ENCODE measurements at regions not wholly inside any gene's neighbourhood (a gene's known extent, or its start where the extent isn't known, plus 50 kb on each side); places are given as distances from the start of the nearest gene placed in this dataset.

DNA sequence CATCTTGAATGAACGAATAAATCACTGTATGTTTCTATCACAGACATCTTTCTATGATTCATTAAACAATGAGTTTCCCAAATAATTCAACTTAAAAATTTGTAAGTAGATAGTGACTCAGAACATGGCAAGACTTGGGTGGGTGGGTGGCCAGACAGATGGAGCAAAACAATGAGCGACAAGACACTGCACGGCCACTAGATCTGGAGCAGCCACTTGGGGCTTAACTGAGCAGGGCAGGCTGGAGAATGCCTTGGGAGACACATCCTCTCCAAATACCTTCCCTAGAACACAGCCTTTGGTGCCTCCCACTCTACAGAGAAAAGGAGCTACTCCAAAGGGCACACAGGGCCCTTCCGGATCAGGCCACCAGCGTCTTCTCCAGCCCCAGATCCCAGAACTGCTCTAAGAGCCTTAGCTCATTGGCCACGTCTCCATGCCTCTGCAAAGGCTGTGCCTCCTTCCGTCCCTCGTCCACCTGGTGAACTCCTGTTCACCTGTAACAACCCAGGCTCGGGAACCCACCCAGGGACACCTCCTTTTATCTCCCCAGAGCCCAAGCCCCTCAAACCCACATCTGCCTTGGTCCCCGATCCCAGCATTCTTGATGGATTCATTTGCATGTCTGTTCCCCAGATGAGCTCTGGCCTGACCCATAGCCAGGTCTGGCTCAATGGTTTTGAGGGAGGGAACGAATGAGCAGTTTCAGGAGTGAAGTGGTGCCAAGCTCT is 134.9 kb upstream of the IQSEC1 start:
- no peak for DNase-seq

GRCh38 chr3:13207578-13207922 is 134.3 kb upstream of the IQSEC1 start:
- no peak for DNase-seq

- DNase-seq = no peak
Observed at GRCh38 chr3:13206799-13207577, 133.8 kb upstream of the IQSEC1 start.

DNA sequence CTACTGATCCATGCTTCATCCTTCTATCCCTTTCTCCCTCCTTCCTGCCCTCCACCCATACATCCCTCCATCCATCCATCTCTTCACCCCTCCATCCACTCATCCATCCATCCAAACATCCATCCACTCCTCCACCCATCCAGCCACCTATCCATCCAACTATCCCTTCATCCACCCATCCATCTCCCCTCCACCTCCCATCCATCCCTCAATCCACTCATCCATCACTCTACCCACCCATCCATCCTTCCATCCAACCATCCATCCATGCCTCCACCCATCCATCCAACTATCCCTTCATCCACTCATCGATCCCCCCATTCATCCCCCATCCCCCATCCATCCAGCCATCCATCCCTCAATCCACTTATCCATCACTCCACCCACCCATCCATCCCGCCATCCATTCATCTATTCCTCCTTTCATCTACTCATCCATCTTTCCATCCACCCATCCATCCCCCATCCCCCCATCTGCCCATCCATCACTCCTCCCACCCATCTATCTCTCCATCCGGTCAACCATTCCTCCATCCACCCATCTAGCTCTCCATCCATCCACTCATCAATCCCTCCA is 132.4 kb upstream of the IQSEC1 start:
- DNase-seq = no peak

DNA sequence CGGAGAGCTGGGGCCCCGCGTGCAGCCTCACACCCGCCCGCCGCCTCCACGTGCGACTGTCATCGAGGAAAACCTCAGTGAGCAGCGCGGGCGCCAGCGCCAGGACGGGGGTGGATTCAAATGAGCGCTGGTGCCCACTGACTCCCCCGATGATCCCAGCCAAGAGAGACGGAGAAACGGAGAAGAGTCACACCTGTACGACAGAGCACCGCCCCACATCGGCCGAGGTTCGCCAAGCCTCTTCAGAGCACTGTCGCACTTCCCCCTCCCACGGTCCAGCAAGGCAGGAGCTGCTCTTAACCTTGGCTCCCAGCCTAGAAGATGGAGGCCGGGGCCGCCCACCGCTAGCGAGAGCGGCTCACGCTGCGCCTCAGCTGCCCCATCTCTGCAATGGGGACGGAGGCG is 130.9 kb upstream of the IQSEC1 start:
- DNase-seq = no peak

- DNase-seq = no peak
Observed at GRCh38 chr3:13203398-13204176, 130.4 kb upstream of the IQSEC1 start.

DNA sequence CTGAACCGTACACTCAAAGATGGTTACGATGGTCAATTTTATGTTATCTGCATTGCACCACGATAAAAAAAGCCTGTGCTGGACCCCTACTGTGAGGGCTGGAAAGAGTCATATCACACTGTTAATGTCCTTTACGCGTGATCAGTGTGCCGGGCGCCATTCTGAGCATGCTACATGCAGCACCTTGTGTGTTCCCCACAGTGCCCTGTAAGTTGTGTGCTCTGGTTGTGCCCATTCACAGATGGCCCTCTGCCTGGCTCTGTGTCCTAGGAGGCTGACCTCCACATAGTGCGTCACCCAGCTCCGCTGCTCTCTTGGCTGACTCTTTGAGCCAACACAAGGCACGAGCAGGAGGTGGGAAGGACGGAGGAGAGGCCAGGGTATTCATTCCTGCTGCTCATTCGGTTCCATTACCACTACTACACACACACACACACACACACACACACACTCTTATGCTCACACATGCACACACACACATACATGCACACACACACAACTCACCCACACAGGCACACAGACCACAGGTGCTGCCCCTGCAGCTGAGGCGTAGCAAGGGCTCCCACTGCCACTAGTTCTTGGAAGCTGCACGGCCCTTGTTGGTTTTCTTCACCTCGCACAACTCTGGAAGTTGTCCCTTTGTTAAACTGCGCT is 129.6 kb upstream of the IQSEC1 start:
- no peak for DNase-seq

DNA sequence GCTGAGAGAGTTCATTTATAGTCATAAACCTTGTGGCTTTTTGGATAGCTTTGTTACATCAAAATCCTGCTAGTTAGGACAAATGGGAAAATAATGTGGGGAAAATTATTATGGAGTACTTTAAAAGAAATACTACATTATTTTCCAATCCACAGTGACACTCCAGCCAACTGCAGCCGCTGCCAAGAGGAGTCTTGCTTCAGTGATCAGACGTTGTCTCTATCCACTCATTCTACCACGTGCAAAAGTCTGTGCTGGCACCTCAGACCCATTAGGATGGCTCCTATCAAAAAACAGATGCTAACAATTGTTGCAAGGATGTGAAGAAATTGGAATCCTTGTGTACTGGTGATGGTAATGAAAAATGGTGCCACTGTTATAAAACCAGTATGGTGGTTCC is 128.6 kb upstream of the IQSEC1 start:
- DNase-seq = no peak

DNA sequence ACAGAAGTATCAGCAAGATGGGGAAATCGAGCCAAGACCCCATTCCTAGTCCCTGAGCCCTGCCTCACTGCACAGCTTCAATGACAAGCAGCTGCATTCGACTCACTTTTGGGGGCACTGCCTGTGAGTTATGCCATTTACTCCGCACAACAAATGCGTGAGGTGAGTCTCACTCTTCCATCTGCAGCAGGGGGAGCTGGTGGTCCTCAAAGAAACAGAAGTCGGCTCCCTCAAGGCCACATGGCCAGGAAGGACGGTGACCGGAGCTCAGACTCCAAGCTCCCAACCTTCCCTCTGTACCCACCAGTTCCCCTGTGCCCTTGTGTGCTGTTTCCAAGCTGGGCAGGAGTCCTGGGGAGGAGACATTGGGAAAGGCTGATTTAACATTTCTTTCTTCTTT is 127.7 kb upstream of the IQSEC1 start:
- no peak for DNase-seq

DNA sequence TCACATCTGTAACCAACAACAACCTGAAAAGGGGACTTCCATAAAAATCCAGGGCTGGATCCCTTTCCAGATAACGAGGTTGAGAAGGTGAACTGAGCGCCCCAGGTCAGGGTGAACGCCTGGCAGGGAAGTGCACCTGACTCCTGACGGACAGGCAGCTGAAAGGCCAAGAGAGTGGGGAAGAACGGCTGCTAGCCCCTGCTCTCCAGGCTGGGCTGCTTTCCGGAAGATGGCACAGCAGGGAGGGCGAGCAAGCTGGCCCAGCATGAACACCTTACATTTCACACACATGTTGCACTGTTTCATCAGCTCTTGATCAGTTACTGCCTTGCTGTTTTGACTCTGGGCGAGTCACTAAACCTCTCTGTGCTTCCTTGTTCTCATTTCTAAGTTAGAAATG is 127.2 kb upstream of the IQSEC1 start:
- no peak for DNase-seq

- no peak for DNase-seq
Observed at GRCh38 chr3:13199899-13200451, 126.7 kb upstream of the IQSEC1 start.

DNA sequence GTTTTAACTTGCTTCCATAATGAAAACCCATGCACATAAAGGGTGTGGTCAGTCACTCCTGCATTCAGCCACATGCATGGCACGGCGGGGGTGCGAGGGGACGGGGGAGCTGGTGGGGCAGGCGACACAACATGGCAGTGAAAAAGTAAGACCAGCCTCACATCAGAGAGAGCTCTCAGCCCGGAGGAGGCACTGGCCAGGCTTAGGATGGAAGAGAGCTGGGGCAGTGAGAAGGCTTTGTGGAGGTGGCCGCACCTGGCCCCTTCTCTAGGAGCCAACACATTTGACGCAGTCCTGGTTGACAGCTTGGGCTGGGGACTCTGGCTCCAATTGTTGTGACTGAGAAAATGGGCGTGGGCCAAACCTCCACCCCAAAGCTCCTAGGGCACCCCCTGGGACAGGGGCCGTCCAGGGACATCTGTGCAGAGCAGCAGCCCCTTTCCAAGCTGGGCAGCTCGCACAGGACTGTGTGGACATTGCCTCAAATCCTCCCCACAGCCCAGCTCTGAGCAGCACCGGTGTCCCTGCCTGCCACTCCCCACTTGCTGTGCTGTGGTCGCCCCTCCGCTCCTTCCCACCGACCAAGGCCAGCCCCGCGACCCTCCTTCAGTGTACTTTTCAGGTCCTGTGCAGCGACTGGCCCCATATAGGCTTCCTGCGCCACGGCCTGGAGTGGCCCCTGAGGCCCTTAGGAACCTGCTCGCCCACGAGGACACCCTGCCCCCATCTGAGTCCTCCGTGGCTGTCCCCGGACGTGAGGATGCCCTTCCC is 126.0 kb upstream of the IQSEC1 start:
- DNase-seq = no peak

GRCh38 chr3:13198264-13198879 is 125.1 kb upstream of the IQSEC1 start:
- DNase-seq = no peak

GRCh38 chr3:13197795-13198194 is 124.6 kb upstream of the IQSEC1 start:
- DNase-seq = no peak

- DNase-seq = no peak
Observed at GRCh38 chr3:13197281-13197680, 124.1 kb upstream of the IQSEC1 start.

GRCh38 chr3:13195374-13195773 is 122.1 kb upstream of the IQSEC1 start:
- no peak for DNase-seq

- no peak for DNase-seq
Observed at GRCh38 chr3:13194285-13195209, 121.3 kb upstream of the IQSEC1 start.

GRCh38 chr3:13193320-13194284 is 120.4 kb upstream of the IQSEC1 start:
- no peak for DNase-seq

Measured in activated CD4-positive, alpha-beta T cell treated with anti-CD3 and anti-CD28 coated beads, Interleukin-2, Interleukin-6, amounts not matched to agents 100 ng/mL and 50 ng/mL, durations not matched to agents 16 hours and 8 hours (primary cell).